ENCODE measurements at regions not wholly inside any gene's neighbourhood (a gene's known extent, or its start where the extent isn't known, plus 50 kb on each side); places are given as distances from the start of the nearest gene placed in this dataset.

DNA sequence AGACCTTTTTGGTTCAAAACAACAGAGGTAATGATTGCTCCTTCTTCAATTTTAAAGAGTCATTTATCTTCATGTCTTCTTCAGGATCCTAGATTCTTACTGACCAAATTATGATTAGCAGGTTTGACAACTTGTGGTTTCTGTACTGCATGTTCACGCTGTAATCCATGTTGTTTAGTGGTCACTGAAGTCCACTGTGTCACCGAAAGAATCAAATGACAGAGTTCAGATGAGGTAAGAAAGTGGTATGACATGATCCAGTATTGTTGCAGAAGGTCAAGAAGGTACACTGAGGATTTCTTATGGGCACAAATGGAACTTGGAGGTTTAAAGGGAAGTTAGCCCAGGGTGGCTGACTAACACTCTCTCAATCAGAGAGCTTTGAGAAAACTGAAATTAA lies 649.2 kb downstream of the EFNA5 start:
- H3K36me3 ChIP-seq (ENCODE audit: control insufficient read depth in 1 of 2, insufficient read depth in 2 of 2, low read length in 1 of 2): no peaks in the 10 kb centered on the region
- no peak overlapping the region for H3K4me3 ChIP-seq (ENCODE audit: low read length in 2 of 2)
- DNase-seq: no peak
- no peak overlapping the region for H3K27ac ChIP-seq (ENCODE audit: low read depth in 1 of 2, low read length in 2 of 2)
- no peak for ATAC-seq (ENCODE audit: low FRiP score)
- 92 to 98% methylated on average over 2 of the region's 2 CpGs for WGBS, 2 donors
- H3K9me3 ChIP-seq (ENCODE audit: control insufficient read depth, low read length): no peaks in the 10 kb centered on the region
- no peaks in the 10 kb centered on the region for H3K27me3 ChIP-seq (ENCODE audit: control insufficient read depth in 1 of 2, insufficient read depth in 2 of 2, low read length in 1 of 2)
- intact Hi-C loops (cut with DNase I): no loop called here
- peaks cover 0 to 2% of the 10 kb centered on the region in 2 donors for H3K4me1 ChIP-seq (ENCODE audit: control insufficient read depth in 1 of 2, insufficient read depth in 2 of 2, low read length in 2 of 2)

- Histone ChIP-seq H3K27me3 (ENCODE audit: control insufficient read depth in 1 of 2, insufficient read depth in 2 of 2, low read length in 1 of 2) (no peaks in the 10 kb centered on the region), H3K9me3 (ENCODE audit: control insufficient read depth, low read length) (no peaks in the 10 kb centered on the region), H3K4me1 (ENCODE audit: control insufficient read depth in 1 of 2, insufficient read depth in 2 of 2, low read length in 2 of 2) (peaks cover 0 to 2% of the 10 kb centered on the region in 2 donors), H3K4me3 (ENCODE audit: low read length in 2 of 2) (no peak overlapping the region), H3K27ac (ENCODE audit: low read depth in 1 of 2, low read length in 2 of 2) (no peak overlapping the region), H3K36me3 (ENCODE audit: control insufficient read depth in 1 of 2, insufficient read depth in 2 of 2, low read length in 1 of 2) (no peaks in the 10 kb centered on the region)
- intact Hi-C loops (cut with DNase I): no loop called here
- DNase-seq (no peak), ATAC-seq (ENCODE audit: low FRiP score) (no peak)
- 58 to 65% methylated on average over 2 of the region's 2 CpGs for WGBS, 2 donors
Observed at GRCh38 chr5:107020626-107021025, 650.1 kb downstream of the EFNA5 start.

DNA sequence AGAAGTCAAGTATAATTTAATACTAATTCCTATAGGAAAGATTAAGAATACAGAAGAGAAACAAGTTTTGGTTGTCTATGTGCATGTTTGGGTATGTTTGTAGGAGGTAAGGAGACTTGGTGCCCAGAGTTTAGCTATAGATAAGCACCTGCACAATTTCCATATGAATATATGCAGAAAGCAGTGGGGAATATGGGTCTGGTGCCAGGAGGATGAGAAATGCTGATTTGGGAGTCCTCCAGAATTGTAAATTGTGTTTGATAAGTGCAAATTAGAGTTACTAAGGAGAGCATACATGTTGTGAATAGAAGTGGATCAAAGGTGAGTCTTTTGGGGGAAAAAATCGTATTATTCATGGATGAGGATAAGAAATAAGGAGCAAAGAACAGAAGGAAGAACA lies 653.1 kb downstream of the EFNA5 start:
- DNase-seq (no peak), ATAC-seq (ENCODE audit: low FRiP score) (no peak)
- Histone ChIP-seq H3K9me3 (ENCODE audit: control insufficient read depth, low read length) (no peaks in the 10 kb centered on the region), H3K4me3 (ENCODE audit: low read length in 2 of 2) (no peak overlapping the region), H3K27me3 (ENCODE audit: control insufficient read depth in 1 of 2, insufficient read depth in 2 of 2, low read length in 1 of 2) (no peaks in the 10 kb centered on the region), H3K36me3 (ENCODE audit: control insufficient read depth in 1 of 2, insufficient read depth in 2 of 2, low read length in 1 of 2) (no peaks in the 10 kb centered on the region), H3K27ac (ENCODE audit: low read depth in 1 of 2, low read length in 2 of 2) (no peak overlapping the region), H3K4me1 (ENCODE audit: control insufficient read depth in 1 of 2, insufficient read depth in 2 of 2, low read length in 2 of 2) (no peaks in the 10 kb centered on the region)
- intact Hi-C loops (cut with DNase I): no loop called here
- 90 to 97% methylated on average over 1 of the region's 1 CpG for WGBS, 2 donors

- no peaks in the 10 kb centered on the region for H3K9me3 ChIP-seq (ENCODE audit: control insufficient read depth, low read length)
- no peaks in the 10 kb centered on the region for H3K4me1 ChIP-seq (ENCODE audit: control insufficient read depth in 1 of 2, insufficient read depth in 2 of 2, low read length in 2 of 2)
- DNase-seq (no peak), ATAC-seq (ENCODE audit: low FRiP score) (no peak)
- H3K4me3 ChIP-seq (ENCODE audit: low read length in 2 of 2): no peak overlapping the region
- intact Hi-C loops (cut with DNase I): no loop called here
- H3K27me3 ChIP-seq (ENCODE audit: control insufficient read depth in 1 of 2, insufficient read depth in 2 of 2, low read length in 1 of 2): no peaks in the 10 kb centered on the region
- H3K27ac ChIP-seq (ENCODE audit: low read depth in 1 of 2, low read length in 2 of 2): no peak overlapping the region
- WGBS, 2 donors: 91 to 95% methylated on average over 10 of the region's 10 CpGs
- H3K36me3 ChIP-seq (ENCODE audit: control insufficient read depth in 1 of 2, insufficient read depth in 2 of 2, low read length in 1 of 2): no peaks in the 10 kb centered on the region
Observed at GRCh38 chr5:107012371-107012770, 658.4 kb downstream of the EFNA5 start.

- intact Hi-C loops (cut with DNase I): no loop called here
Observed at GRCh38 chr5:107011605-107012004, 659.1 kb downstream of the EFNA5 start.

GRCh38 chr5:107010060-107010459 lies 660.7 kb downstream of the EFNA5 start:
- WGBS, 2 donors: 98 to 99% methylated on average over 6 of the region's 6 CpGs
- intact Hi-C loops (cut with DNase I): no loop called here
- no peak overlapping the region for H3K4me3 ChIP-seq (ENCODE audit: low read length in 2 of 2)

More at GRCh38 chr5:107011605-107012004, 659.1 kb downstream of the EFNA5 start:
- DNase-seq (no peak), ATAC-seq (ENCODE audit: low FRiP score) (no peak)
- Histone ChIP-seq H3K36me3 (ENCODE audit: control insufficient read depth in 1 of 2, insufficient read depth in 2 of 2, low read length in 1 of 2) (no peaks in the 10 kb centered on the region), H3K4me3 (ENCODE audit: low read length in 2 of 2) (no peak overlapping the region), H3K27ac (ENCODE audit: low read depth in 1 of 2, low read length in 2 of 2) (no peak overlapping the region), H3K4me1 (ENCODE audit: control insufficient read depth in 1 of 2, insufficient read depth in 2 of 2, low read length in 2 of 2) (no peaks in the 10 kb centered on the region), H3K27me3 (ENCODE audit: control insufficient read depth in 1 of 2, insufficient read depth in 2 of 2, low read length in 1 of 2) (no peaks in the 10 kb centered on the region), H3K9me3 (ENCODE audit: control insufficient read depth, low read length) (no peaks in the 10 kb centered on the region)
- 96 to 97% methylated on average over 7 of the region's 7 CpGs for WGBS, 2 donors

GRCh38 chr5:107005653-107006052 lies 665.1 kb downstream of the EFNA5 start:
- Histone ChIP-seq H3K9me3 (ENCODE audit: control insufficient read depth, low read length) (no peaks in the 10 kb centered on the region), H3K27ac (ENCODE audit: low read depth in 1 of 2, low read length in 2 of 2) (no peak overlapping the region), H3K36me3 (ENCODE audit: control insufficient read depth in 1 of 2, insufficient read depth in 2 of 2, low read length in 1 of 2) (no peaks in the 10 kb centered on the region), H3K4me3 (ENCODE audit: low read length in 2 of 2) (no peak overlapping the region), H3K27me3 (ENCODE audit: control insufficient read depth in 1 of 2, insufficient read depth in 2 of 2, low read length in 1 of 2) (no peaks in the 10 kb centered on the region), H3K4me1 (ENCODE audit: control insufficient read depth in 1 of 2, insufficient read depth in 2 of 2, low read length in 2 of 2) (no peaks in the 10 kb centered on the region)
- DNase-seq (no peak), ATAC-seq (ENCODE audit: low FRiP score) (no peak)
- 0 to 3% methylated on average over 1 of the region's 1 CpG for WGBS, 2 donors
- intact Hi-C loops (cut with DNase I): no loop called here

More at GRCh38 chr5:107010060-107010459, 660.7 kb downstream of the EFNA5 start:
- no peaks in the 10 kb centered on the region for H3K4me1 ChIP-seq (ENCODE audit: control insufficient read depth in 1 of 2, insufficient read depth in 2 of 2, low read length in 2 of 2)
- H3K27me3 ChIP-seq (ENCODE audit: control insufficient read depth in 1 of 2, insufficient read depth in 2 of 2, low read length in 1 of 2): no peaks in the 10 kb centered on the region
- no peaks in the 10 kb centered on the region for H3K36me3 ChIP-seq (ENCODE audit: control insufficient read depth in 1 of 2, insufficient read depth in 2 of 2, low read length in 1 of 2)
- ATAC-seq (ENCODE audit: low FRiP score) (no peak), DNase-seq (no peak)
- no peaks in the 10 kb centered on the region for H3K9me3 ChIP-seq (ENCODE audit: control insufficient read depth, low read length)
- H3K27ac ChIP-seq (ENCODE audit: low read depth in 1 of 2, low read length in 2 of 2): no peak overlapping the region

DNA sequence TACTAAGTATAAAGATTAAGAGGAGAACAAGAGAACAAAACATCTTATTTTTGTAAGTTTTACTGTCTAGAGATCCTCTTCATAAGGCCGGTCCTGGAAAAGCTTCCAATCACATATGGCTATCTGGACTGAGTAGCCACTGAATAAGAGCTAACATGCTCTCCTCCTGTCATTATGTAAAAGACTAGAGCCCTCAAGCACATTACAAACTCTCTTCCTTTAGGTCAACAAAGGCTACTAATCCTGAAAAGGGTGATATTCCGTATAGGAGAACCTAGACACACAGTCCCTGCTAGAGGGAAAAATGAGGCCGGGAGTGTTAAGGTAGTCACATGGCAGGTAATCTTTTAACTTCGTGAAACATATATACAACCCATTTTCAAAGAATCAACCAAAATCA lies 665.6 kb downstream of the EFNA5 start:
- Histone ChIP-seq H3K4me1 (ENCODE audit: control insufficient read depth in 1 of 2, insufficient read depth in 2 of 2, low read length in 2 of 2) (no peaks in the 10 kb centered on the region), H3K9me3 (ENCODE audit: control insufficient read depth, low read length) (no peaks in the 10 kb centered on the region), H3K27ac (ENCODE audit: low read depth in 1 of 2, low read length in 2 of 2) (no peak overlapping the region), H3K36me3 (ENCODE audit: control insufficient read depth in 1 of 2, insufficient read depth in 2 of 2, low read length in 1 of 2) (no peaks in the 10 kb centered on the region), H3K4me3 (ENCODE audit: low read length in 2 of 2) (no peak overlapping the region), H3K27me3 (ENCODE audit: control insufficient read depth in 1 of 2, insufficient read depth in 2 of 2, low read length in 1 of 2) (no peaks in the 10 kb centered on the region)
- 53 to 61% methylated on average over 4 of the region's 4 CpGs for WGBS, 2 donors
- intact Hi-C loops (cut with DNase I): no loop called here
- ATAC-seq (ENCODE audit: low FRiP score): no peak
- no peak for DNase-seq

GRCh38 chr5:107002115-107002514 lies 668.6 kb downstream of the EFNA5 start:
- ATAC-seq (ENCODE audit: low FRiP score): no peak

More at GRCh38 chr5:107002115-107002514, 668.6 kb downstream of the EFNA5 start:
- Histone ChIP-seq H3K27ac (ENCODE audit: low read depth in 1 of 2, low read length in 2 of 2) (no peak overlapping the region), H3K4me1 (ENCODE audit: control insufficient read depth in 1 of 2, insufficient read depth in 2 of 2, low read length in 2 of 2) (no peaks in the 10 kb centered on the region), H3K4me3 (ENCODE audit: low read length in 2 of 2) (no peak overlapping the region), H3K9me3 (ENCODE audit: control insufficient read depth, low read length) (no peaks in the 10 kb centered on the region), H3K27me3 (ENCODE audit: control insufficient read depth in 1 of 2, insufficient read depth in 2 of 2, low read length in 1 of 2) (no peaks in the 10 kb centered on the region), H3K36me3 (ENCODE audit: control insufficient read depth in 1 of 2, insufficient read depth in 2 of 2, low read length in 1 of 2) (no peaks in the 10 kb centered on the region)
- DNase-seq: no peak
- intact Hi-C loops (cut with DNase I): no loop called here

Measured in aorta (tissue), 5 donors.